Choroid plexus epithelial cell (primary cell): ENCODE measurements at regions not wholly inside any gene's neighbourhood (a gene's known extent, or its start where the extent isn't known, plus 50 kb on each side); places are given as distances from the start of the nearest gene placed in this dataset.

Source experiments
- DNase-seq: peaks from one replicate; pipeline ENCODE4 v3.0.0-alpha.2; 2010; ENCODE audit warnings: low read depth
- H3K4me3 ChIP-seq: 2 replicates; pipeline ENCODE4 v1.5.1; 2011; ENCODE audit warnings: low read depth, mild to moderate bottlenecking, control low read depth, low read length, moderate library complexity
- TF ChIP-seq, protein P1 (sequence below): conservative IDR thresholded peaks from 2 replicates; pipeline ENCODE4 v1.5.1; 2011; ENCODE audit warnings: low read depth, mild to moderate bottlenecking, control low read depth, inconsistent platforms, low read length, moderate library complexity

DNA sequence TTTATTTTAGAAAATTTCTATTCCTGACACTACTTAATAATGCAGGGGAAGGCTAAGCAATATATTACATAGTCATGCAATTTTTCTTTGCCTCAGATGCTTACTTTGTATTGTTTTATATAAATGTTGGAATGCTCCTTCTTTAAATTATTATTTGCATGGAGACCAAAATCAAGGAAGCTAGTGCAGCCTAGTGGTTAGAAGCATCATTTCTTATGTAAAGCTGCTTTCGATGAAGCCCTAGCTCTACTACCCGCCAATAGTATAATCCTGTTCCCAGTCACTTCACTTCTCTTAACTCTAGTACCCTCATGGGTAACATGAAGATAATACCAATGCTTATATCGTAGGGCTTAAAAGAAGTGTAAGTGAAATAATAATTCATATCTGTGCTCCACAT is 198.9 kb downstream of the LRATD1 start:
- TF ChIP-seq, protein P1, sequence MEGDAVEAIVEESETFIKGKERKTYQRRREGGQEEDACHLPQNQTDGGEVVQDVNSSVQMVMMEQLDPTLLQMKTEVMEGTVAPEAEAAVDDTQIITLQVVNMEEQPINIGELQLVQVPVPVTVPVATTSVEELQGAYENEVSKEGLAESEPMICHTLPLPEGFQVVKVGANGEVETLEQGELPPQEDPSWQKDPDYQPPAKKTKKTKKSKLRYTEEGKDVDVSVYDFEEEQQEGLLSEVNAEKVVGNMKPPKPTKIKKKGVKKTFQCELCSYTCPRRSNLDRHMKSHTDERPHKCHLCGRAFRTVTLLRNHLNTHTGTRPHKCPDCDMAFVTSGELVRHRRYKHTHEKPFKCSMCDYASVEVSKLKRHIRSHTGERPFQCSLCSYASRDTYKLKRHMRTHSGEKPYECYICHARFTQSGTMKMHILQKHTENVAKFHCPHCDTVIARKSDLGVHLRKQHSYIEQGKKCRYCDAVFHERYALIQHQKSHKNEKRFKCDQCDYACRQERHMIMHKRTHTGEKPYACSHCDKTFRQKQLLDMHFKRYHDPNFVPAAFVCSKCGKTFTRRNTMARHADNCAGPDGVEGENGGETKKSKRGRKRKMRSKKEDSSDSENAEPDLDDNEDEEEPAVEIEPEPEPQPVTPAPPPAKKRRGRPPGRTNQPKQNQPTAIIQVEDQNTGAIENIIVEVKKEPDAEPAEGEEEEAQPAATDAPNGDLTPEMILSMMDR = no peak
- H3K4me3 ChIP-seq = no peak overlapping the region
- no peak for DNase-seq

DNA sequence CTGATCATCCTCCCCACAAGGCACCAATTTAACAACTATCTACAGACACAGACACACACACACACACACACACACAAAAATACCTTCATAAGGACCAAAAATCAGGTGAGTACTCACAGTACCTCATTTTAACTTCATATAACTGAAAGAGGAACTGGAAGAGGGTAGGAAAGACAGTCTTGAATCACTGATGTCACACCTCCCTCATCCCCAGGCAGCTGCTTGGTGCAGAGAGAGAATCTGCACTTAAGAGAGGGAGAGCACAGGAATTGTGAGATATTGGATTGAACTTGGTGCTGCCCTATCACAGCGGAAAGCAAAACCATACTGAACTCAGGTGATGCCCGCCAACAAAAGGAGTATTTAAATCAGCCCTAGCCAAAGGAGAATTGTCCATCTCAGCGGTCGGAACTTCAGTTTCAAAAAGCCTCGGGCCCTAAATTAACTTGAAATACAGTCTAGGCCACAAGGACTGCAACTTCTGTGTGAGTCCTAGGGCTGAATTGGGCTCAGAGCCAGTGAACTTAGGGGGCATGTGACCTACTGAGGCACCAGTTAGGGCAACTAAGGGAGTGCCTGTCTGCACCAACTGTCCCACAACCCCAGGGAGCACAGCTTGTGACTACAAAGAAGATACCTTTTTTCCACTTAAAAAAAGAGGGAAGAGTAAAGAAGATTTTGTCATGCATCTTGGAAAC is 211.1 kb downstream of the LRATD1 start:
- no peak for DNase-seq
- no peak overlapping the region for H3K4me3 ChIP-seq
- TF ChIP-seq, protein P1 = no peak

DNA sequence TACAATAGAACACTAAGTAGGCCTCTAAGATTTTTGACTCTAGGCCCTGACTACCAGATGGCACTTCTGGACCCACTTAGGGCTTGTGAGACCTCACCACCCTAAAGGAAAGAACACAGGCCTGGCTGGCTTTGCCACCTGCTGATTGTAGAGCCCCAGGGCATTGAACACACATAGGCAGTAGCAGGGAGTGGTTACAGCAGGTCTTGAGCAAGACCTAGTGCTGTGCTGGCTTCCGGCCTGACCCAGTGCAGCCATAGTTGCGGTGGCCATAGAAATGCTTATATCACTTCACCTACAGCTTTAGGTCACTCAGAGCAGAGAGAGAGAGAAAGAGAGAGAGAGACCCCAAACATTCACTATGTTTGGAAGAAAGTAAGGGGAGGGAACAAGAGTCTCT is 223.2 kb downstream of the LRATD1 start:
- TF ChIP-seq, protein P1 = no peak
- DNase-seq = no peak
- no peak overlapping the region for H3K4me3 ChIP-seq

DNA sequence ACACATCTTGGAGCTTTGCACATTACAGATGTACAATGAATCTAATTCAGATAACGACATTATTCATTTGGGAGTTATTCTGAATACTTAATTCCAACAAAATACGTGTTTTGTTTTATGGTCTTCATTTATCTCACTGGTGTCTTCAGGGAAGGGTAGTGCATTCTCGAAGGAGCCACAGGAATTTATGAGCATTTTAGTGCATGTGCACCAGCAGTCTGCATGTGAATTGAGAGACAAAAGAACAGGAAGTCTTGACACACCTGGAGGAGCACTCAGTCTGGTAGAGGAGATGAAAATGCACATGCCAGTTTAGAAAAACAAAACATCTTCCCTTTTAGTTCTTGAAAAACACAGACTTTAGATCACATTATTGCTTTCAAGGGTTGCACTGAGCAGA is 228.7 kb downstream of the LRATD1 start:
- H3K4me3 ChIP-seq = no peak overlapping the region
- TF ChIP-seq, protein P1 = no peak
- no peak for DNase-seq

DNA sequence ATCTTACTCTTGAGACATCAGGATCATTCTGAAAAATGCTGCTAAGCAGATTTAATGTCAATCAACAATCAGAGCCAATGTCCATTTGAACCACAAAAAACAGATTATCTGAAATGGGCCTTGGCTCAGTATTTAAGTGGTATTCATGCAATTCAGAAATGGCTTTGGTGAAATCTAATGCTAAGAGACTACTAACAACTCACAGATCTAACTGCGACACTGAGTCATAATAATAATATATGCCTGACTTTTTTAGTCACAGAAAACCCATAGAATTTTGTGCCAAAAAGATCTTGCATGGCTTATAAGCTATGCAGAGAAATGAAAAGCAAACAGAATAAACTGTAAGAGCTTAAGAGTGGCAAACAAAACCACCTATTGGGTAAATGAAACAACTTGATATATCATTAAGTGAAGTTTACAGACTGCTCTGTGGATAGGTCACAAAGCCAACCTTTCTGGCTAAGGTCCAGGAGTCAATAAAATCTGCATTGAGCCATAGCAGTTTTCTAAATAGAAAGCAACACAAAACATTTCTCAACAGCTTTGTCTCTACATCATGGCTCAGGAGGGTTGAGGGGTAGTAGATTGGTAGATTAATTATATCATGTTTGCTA is 234.3 kb downstream of the LRATD1 start:
- DNase-seq = no peak
- TF ChIP-seq, protein P1 = no peak

DNA sequence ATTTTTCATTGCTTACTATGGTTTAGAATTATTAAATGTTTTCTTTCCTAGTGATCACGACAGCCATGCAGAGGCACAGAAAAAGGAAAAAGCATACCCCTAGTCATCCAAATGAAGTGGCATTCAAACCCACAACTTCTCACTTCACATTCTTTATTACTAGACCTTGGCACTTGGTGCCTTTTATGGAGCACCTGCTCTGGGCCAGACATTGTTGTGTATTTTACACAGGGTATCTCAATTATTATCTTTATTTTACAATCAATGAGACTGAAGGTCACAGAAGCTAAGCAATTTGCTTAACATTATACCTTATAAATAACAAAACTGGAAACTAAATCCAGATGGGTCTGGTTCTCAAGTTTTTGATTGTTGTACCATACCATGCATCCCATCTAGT is 235.3 kb downstream of the LRATD1 start:
- DNase-seq = no peak
- no peak overlapping the region for H3K4me3 ChIP-seq
- TF ChIP-seq, protein P1 = no peak

More for the DNA sequence above, 234.3 kb downstream of the LRATD1 start:
- no peak overlapping the region for H3K4me3 ChIP-seq
